GM13977 (cell line): ENCODE measurements at regions not wholly inside any gene's neighbourhood (a gene's known extent, or its start where the extent isn't known, plus 50 kb on each side); places are given as distances from the start of the nearest gene placed in this dataset.

Experiments
- DNase-seq: peaks from one replicate; pipeline ENCODE4 v3.0.0; 2012; ENCODE audit warnings: low spot score
- CTCF ChIP-seq: IDR thresholded peaks from 2 replicates; pipeline ENCODE4 v1.5.1; 2012; ENCODE audit warnings: mild to moderate bottlenecking, control low read depth; ENCODE audit not compliant: insufficient read depth; ENCODE audit errors: extremely low read depth, missing control alignments
- in situ Hi-C: fragments of 300-500 bp; cut with MboI; formaldehyde crosslinking; loops from one replicate; pipeline ENCODE4 v1.12.0; 2022; ENCODE audit warnings: low sequenced_read_pairs, low pct_unique_long_range_greater_than_20kb, mixed read lengths, inconsistent platforms; ENCODE audit not compliant: unreplicated experiment

DNA sequence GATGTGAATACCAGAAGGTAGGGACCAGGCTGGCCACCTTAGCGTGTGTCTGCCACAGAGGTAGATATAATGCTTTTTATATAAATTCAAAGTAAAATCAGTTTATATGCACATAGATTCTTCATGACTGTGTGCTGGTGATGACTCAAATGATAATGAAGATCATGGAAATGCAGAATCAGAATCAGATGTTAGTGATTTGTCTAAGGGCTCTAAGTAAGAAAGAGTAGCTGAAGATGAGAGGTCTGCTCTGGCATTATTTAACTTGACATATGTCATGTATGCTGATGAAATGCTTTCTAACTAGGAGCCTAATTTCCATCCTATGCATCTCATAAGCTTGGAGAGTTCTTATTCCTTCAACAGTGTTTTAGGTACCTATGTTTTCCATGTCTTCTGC, 50.3 kb upstream of the DPH6 start:
- DNase-seq = no peak
- in situ Hi-C loops = no loop called here

GRCh38 chr15:35602836-35603235, 56.9 kb upstream of the DPH6 start:
- TF ChIP-seq CTCF = no peak
- in situ Hi-C loops = no loop called here
- DNase-seq = no peak

More for the DNA sequence above, 50.3 kb upstream of the DPH6 start:
- no peak for TF ChIP-seq CTCF

DNA sequence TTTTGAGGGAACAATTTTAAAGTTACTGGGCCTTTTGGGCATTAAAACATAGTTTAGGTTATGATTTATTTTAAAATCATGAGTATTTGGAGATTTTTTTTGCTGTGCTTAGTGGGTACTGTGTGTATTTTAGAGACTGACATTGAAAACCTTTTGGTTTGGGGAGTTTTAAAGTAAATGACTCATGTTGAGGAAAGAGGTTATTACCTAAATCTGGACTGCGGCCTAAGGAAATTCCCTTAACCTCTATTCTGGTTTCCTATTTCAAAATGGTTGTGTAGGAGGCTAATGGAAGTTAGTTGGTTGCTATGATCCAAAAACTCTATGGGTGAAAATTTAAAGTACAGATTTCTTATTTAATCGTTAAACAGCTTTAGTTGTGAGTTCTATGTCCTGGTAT, 57.3 kb upstream of the DPH6 start:
- in situ Hi-C loops = no loop called here
- no peak for TF ChIP-seq CTCF
- peak; percentile 15 for DNase-seq

- TF ChIP-seq CTCF = no peak
- in situ Hi-C loops = no loop called here
- DNase-seq = no peak
Observed at GRCh38 chr15:35603856-35604255, 57.9 kb upstream of the DPH6 start.

DNA sequence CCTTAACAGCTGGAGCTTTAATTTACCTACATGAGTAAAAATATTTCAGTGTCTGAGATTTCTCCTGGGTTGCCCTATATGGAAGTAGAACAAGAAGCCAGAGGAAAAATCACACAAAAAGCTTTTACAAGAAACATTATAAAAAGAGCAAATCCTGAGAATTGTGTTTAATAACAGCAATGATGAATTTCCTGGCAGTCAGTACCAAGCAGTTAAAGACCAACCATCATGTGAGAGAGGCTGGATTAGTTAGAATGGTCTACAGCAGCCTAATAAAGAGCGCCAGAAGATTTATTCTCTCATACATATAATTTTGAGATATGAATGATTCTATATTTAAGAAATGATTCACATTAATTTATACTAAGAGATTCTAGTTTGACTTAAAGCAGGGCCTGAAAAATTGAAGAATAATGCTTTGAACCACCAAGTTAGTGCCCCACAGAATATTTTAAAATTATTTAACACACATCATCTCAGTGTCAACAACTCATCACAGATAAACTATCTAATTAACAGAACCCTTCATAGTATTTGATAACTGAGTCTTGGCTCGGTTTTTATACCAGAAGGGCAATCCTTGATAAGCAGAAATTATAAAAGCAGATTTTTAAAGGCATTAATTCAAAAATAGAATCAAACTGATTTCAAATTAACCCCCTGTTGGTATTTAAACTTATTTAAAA, 59.9 kb upstream of the DPH6 start:
- in situ Hi-C loops = no loop called here
- no peak for DNase-seq
- no peak for TF ChIP-seq CTCF

DNA sequence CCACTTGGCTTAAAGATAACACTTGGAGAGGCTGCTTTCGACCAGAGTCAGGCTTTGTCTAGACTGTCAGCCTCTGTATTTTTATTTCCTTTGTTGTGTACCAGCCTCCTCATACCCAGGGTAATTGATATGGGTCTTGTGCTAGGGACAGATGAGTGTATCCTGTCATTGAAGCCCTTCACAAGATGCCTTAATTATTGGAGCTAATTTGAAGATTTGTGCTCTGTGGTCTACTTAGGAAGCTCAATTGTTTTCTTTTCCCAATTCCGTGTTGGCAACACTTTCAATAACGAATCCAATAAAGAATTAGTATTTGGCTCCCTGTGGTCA, 60.5 kb upstream of the DPH6 start:
- no peak for DNase-seq
- in situ Hi-C loops = no loop called here
- no peak for TF ChIP-seq CTCF
